Activated gamma-delta T cell treated with Interleukin-2 at 50 U/mL for 16 hours (primary cell): ENCODE measurements at regions not wholly inside any gene's neighbourhood (a gene's known extent, or its start where the extent isn't known, plus 50 kb on each side); places are given as distances from the start of the nearest gene placed in this dataset.
"Not testable (repeated sequence)": the region's sequence is repeated elsewhere in the genome, so short reads cannot be mapped to it uniquely, and the experiment has no call there.

Source experiments
- DNase-seq: peaks from one replicate; pipeline ENCODE4 v3.0.0-alpha.2; 2020

DNA sequence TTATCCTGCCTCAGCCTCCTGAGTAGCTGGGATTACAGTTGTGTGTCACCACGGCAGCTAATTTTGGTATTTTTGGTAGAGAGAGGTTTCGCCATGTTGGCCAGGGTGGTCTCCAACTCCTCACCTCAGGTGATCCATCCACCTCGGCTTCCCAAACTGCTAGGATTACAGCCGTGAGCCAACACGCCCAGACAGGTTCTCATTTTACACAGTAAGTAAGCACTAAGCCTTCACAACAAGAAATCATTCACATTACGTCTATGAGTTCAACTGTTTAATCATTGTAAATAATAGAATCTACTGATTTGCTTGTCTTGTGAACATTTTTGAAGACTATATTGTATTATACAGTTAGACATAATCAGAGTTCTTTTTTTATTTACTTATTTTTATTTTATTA, 131.5 kb upstream of the LRATD1 start:
- DNase-seq: no peak

GRCh38 chr2:14506955-14507354, 125.6 kb upstream of the LRATD1 start:
- DNase-seq: not testable (repeated sequence)

- DNase-seq: no peak
Measured at GRCh38 chr2:14511541-14511940, 121.0 kb upstream of the LRATD1 start.

GRCh38 chr2:14513903-14514302, 118.6 kb upstream of the LRATD1 start:
- no peak for DNase-seq

GRCh38 chr2:14516844-14517243, 115.7 kb upstream of the LRATD1 start:
- no peak for DNase-seq

DNA sequence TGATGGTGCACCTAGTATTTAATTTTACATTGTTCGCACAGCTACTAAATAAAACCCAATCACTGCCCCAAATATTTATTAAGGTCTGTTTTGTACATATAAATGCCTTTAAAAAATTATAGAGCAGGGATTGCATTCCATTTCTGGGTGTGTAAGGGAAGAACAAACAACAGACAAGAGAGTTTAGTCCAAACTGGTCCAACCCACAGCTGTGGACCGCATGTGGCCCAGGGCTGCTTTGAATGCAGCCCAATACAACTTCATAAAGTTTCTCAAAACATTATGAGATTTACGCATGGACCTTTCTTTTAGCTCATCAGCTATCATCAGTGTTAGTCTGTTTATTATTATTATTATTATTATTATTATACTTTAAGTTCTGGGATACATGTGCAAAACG, 114.8 kb upstream of the LRATD1 start:
- no peak for DNase-seq

- DNase-seq: no peak
Measured at GRCh38 chr2:14520385-14520945, 112.1 kb upstream of the LRATD1 start.

GRCh38 chr2:14524041-14524802, 108.3 kb upstream of the LRATD1 start:
- no peak for DNase-seq

DNA sequence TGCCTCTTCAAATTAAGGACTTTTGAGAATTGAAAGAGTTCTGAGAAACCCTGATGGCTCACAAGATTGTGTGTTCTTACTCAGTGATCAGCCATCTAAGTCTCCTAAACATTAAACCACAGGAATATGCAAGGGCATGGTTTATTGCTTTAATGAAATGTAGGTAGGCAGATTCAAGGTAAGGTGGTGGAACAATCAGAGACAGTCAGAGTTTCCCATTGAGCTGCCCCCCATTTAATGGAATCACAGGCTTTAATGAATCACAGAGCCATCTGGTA, 107.8 kb upstream of the LRATD1 start:
- DNase-seq: no peak

GRCh38 chr2:14530506-14530905, 102.0 kb upstream of the LRATD1 start:
- no peak for DNase-seq

GRCh38 chr2:14533131-14533757, 99.3 kb upstream of the LRATD1 start:
- no peak for DNase-seq

GRCh38 chr2:14535156-14535555, 97.4 kb upstream of the LRATD1 start:
- no peak for DNase-seq

- DNase-seq: no peak
Measured at GRCh38 chr2:14536976-14537375, 95.5 kb upstream of the LRATD1 start.

GRCh38 chr2:14540015-14540414, 92.5 kb upstream of the LRATD1 start:
- no peak for DNase-seq

DNA sequence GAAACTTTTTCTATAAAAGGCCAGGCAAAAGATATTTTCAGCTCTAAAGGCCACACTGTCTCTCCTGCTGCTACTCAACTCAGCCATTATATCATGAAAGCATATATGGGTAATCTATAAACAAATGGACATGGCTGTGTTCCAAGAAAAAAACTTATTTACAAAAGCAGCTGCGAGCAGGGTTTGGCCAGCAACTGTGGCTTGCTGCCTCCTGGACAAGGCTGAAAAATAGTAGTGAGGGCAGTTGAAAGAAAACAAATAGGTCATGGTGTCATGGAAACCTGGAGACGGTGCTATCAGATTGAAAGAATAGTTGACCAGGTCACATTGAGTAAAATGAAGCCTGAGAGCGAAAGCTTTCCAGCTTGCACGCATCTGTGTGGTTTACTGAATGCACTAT, 89.2 kb upstream of the LRATD1 start:
- no peak for DNase-seq

- no peak for DNase-seq
Measured at GRCh38 chr2:14544247-14544646, 88.3 kb upstream of the LRATD1 start.

DNA sequence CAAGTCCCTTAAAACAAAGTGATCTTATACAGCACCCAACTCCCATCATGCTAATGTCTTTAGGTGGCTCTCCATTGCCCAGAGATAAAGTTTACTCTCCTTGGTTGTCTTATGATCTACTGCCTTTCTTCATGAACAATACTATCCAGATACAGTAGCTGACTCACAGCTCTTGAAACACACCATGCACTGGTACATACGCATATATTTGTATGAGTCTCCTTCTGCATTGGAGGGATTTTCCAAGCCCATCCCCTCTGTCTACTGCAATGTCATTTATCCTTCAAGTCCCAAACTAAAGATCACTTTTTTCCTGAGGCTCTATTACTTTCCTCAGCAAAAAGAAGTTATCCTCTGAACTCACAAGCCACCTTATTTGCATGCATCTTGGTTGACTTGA, 84.7 kb upstream of the LRATD1 start:
- no peak for DNase-seq

- DNase-seq: no peak
Measured at GRCh38 chr2:14550658-14551057, 81.9 kb upstream of the LRATD1 start.

DNA sequence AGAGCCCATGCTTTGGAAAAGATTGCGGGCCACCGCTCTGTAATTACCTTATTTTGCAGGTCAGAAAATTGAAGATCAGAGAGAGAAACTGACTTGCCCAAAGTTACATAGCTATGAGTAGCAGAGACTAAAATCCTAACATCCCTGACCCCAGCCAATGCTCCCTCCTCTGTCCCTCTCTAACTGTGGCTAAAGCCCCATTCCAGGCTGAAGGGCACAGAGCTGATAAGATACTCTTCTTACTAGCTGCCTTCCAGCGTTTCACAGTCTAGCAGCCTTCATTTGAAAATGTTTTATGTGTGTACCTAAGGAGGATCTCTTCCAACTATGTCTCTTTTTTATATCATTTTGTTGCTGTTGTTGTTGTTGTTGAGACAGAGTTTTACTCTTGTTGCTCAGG, 81.4 kb upstream of the LRATD1 start:
- DNase-seq: no peak

- DNase-seq: no peak
Measured at GRCh38 chr2:14552286-14552685, 80.2 kb upstream of the LRATD1 start.

- no peak for DNase-seq
Measured at GRCh38 chr2:14552818-14553217, 79.7 kb upstream of the LRATD1 start.

GRCh38 chr2:14554849-14555545, 77.5 kb upstream of the LRATD1 start:
- DNase-seq: no peak

DNA sequence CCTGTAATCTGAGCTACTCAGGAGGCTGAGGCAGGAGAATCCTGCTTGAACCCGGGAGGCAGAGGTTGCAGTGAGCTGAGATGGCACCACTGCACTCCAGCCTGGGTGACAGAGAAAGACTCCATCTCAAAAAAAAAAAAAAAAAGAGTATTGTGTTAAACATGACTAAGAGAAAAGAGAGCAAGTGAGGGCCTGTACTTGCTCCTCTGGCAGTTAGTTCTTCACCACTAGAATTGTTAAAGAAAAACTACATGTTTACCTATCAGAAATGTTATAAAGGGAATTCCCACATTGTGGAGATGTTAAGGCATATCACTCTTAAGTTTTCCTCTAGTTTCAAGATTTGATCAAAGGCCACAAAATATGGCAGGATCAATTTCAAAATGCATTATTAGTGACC, 75.4 kb upstream of the LRATD1 start:
- DNase-seq: no peak

GRCh38 chr2:14557916-14558315, 74.6 kb upstream of the LRATD1 start:
- DNase-seq: no peak
